ENCODE measurements at regions not wholly inside any gene's neighbourhood (a gene's known extent, or its start where the extent isn't known, plus 50 kb on each side); places are given as distances from the start of the nearest gene placed in this dataset.

- TF ChIP-seq CTCF (IDR thresholded peaks at IDR 0.05) (no peak), POLR2A (IDR thresholded peaks at IDR 0.05) (no peak)
Measured at GRCh38 chr4:65089666-65090065, 580.6 kb downstream of the EPHA5 start.

Data from breast epithelium (tissue), 3 donors.